NCI-H748 (cell line): ENCODE measurements at regions not wholly inside any gene's neighbourhood (a gene's known extent, or its start where the extent isn't known, plus 50 kb on each side); places are given as distances from the start of the nearest gene placed in this dataset.
A peak's percentile ranks its signal among the peaks of the same experiment; 100 is the strongest.
"Not testable (repeated sequence)": the region's sequence is repeated elsewhere in the genome, so short reads cannot be mapped to it uniquely, and the experiment has no call there.

Experiments
- DNase-seq: peaks from one replicate; lab custom pipeline; 2025; ENCODE audit not compliant: unreplicated experiment; lab: John Stamatoyannopoulos, UW

DNA sequence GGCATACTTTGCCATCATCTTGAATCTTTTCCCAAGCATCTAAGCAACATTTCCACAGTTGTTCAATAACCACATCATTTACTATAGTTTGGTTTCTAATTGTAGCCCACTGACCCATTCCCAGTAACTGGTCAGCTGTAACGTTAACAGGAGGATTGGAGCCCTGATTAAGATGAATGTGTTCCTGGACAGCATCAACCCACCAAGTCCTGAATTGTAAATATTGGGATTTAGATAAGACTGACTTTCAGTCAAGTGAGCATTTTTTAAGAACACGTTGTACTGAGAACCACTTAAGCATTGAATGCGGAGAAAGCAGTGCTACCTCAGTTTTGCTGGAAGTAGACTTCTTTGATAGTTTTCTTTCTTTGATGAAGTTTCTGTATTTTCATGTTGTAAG is 53.3 kb upstream of the ARL4D start:
- DNase-seq, result not testable (repeated sequence)

DNA sequence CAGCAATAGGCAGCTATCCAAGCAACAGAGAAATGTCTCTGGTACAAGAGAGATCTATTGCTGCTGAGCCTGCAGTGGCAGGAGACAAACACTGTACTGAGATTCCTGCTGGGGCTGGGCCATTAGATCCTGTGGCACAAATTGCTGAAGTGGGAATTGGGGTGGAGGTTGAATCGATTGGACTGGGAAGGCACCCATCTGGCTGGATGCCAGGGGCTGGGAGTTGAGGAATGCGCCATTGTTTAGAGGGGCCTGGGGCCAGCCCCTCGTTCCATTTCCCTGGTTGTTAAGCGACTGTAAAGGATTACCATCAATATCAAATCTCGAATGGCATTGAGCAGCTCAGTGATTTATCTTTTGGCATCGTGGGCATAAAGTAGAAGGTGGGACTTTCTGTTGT is 54.1 kb upstream of the ARL4D start:
- DNase-seq, result no peak

DNA sequence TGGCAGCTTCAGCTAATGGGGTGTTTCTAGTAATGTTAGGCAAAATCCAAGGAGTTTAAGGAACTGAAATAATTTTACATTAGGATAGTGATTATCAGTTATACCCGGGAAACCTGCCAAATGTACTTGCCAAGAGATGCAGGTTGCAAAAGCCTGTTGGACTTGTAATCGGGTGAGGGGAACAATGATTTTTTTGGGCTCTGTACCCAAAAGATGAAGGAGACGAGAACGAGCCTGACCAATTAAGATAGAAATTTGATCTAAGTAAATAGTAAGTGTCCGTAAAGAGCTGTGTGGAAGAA is 56.3 kb upstream of the ARL4D start:
- no peak for DNase-seq

DNA sequence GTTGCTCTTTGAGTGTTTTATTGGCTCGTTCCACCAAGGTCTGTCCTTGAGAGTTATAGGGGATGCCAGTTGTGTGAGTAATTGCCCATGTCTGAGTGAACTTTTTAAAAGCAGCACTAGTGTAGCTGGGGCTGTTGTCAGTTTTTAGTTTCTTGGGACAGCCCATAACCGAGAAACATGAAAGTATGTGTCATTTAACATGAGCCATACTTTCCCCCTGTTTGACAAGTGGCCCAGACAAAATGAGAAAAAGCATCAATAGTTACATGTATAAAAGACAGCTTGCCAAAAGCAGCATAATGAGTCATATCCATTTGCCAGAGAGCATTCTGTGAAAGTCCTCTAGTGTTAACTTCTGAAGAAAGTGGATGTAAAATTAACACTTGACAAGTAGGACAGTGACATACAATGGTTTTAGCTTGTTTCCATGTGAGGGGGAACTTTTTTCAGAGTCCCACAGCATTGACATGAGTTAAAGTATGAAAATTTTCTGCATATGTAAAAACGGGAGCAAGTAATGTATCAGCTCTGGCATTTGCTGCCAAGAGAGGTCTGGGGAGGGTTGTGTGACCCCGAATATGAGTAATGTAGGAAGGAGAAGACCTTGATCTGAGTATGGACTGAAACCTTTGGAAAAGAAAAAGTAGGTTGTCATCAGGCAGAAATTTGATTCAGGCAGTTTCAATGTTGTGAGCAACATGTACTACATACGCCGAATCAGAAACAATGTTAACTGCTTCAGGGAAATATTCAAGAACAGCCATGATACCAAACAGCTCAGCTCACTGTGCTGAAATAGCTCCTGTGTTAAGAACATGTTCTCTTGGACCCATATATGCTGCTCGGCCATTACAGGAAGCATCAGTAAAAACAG is 56.8 kb upstream of the ARL4D start:
- DNase-seq, result no peak

DNA sequence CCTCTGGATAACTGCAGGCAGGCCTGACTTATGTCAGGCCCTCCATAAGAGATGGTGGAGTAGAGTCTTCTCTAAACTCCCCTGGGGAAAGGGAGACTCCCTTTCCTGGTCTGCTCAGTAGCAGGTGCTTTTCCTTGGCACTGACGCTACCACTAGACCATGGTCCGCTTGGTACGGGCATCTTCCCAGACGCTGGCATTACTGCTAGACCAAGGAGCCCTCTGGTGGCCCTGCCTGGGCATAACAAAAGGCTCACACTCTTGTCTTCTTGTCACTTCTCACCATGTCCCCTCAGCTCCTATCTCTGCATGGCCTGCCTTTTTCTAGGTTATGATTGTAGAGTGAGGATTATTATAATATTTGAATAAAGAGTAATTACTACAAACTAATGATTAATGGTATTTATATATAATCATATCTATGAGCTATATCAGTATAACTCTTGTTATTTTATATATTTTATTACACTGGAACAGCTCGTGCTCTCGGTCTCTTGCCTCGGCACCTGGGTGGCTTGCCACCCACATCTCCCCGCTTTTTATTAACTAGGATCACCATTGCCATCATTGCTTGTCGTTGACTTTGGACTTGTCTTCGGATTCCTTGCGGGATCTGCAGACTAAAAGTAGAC is 59.8 kb upstream of the ARL4D start:
- peak; percentile 84 for DNase-seq

DNA sequence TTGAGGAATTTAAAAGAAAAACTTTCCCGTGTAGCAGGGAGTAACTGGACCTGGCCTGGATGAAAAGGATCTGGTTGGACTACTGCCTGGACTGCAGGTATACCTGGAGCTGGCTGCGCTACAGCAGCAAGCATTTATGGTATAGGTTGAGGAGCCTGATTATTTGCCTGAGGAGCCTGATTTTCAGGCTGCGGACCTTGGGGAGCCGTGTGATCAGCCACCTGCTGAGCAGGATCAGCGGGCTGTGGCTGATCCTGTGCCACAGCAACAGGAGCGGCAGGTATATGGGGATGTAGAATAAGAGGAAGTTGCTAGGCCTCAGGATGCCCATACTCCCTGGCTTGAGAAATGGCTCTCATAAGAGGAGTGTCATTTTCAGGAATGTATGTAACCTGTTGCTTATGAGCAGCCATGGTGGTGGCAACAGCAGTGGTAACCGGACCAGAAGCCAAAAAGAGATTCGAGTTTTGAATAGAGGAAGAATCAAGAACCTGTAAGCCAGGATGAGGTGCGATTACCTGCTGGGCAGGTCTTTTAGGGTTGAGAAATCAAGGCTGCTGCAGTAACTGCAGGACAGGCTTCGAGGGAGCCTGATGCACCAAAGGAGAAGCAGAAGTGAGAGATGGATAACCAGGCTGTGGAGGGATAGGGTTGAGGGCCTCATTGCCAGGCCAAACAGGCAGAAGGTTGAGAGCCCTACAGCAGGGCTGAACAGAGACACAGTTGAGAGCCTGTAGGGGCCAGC is 60.9 kb upstream of the ARL4D start:
- no peak for DNase-seq

DNA sequence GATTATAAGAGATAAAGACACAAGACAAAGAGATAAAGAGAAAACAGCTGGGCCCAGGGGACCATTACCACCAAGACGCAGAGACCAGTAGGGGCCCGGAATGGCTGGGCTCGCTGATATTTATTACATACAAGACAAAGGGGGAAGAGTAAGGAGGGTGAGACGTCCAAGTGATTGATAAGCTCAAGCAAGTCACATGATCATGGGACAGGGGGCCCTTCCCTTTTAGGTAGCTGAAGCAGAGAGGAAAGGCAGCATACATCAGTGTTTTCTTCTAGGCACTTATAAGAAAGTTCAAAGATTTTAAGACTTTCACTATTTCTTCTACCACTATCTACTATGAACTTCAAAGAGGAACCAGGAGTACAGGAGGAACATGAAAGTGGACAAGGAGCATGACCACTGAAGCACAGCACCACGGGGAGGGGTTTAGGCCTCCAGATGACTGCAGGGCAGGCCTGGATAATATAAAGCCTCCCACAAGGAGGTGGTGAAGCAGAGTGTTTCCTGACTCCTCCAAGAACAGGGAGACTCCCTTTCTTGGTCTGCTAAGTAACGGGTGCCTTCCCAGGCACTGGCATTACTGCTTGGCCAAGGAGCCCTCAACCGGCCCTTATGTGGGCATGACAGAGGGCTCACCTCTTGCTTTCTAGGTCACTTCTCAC is 63.9 kb upstream of the ARL4D start:
- no peak for DNase-seq

DNA sequence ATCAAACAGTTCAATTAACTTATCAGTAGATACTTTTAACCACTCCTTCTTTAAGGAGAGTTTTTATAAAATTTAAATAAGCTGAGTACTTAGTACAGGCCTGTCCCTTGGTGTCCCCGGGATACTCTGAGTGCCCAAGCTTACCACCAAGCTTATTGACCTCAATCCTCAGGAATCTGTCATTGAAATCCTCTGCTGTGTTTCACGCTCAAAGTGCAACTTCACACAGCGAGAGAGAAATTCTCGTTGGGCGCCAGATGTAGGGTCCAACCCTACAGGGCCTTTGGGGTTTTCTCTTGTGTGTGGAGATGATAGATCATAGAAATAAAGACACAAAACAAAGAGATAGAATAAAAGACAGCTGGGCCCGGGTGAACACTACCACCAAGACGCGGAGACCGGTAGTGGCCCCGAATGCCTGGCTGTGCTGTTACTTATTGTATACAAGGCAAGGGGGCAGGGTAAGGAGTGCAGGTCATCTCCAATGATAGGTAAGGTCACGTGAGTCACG is 65.3 kb upstream of the ARL4D start:
- no peak for DNase-seq

DNA sequence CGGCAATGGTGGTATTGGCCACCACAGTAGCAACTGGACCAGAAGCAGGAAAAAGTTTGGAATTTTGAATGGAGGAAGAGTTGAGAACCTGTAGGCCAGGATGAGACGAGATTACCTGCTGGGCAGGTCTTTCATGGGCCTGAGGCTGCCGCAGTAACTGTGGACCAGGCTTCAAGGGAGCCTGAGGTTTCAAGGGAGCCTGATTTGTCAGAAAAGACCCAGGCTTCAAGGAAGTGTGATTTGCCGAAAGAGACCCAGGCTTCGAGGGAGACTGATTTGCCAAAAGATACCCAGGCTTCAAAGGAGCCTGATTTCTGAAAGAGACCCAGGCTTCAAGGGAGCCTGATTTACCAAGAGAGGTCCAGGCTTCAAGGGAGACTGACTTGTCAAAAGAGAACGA is 66.6 kb upstream of the ARL4D start:
- no peak for DNase-seq

DNA sequence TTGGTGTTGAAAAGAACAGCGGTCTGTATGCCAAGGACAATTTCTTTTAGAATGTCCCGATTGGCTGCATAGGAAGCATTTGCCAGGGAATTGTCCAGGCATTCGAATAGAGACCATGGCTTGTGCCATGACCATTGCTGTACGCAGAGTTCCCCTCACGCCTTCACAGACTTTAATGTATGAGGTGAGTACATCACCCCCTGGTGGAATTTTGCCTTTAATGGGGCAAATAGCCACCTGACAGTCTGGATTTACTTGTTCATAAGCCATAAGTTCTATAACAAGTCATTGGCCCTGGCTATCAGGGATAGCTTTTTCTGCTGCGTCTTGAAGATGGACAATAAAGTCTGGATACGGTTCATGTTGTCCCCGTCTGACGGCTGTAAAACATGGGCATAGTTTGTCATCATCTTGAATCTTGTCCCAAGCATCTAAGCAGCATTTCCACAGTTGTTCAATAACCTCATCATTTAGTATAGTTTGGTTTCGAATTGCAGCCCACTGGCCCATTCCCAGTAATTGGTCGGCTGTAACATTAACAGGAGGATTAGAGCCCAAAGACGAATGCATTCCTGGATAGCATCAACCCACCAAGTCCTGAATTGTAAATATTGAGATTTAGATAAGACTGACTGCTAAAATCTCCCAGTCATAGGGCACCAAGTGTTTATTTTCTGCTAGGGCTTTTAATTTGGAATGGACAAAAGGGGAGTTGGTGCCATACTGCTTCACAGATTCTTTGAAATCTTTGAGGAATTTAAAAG is 67.7 kb upstream of the ARL4D start:
- peak; percentile 57 for DNase-seq

DNA sequence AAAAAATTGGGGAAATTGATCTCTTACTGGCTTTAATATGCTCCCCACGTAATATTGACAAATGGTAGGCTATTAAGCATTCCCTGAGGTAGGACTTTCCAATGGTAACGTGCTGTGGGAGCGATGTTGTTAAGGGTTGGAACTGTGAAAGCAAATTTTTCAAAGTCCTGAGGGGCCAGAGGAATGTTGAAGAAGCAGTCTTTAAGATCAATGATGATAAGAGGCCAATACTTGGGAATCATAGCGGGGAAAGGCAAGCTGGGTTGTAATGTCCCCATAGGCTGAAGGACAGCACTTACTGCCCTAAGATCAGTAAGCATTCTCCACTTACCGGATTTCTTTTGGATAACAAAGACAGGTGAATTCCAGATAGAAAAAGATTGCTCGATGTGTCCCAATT is 69.6 kb upstream of the ARL4D start:
- no peak for DNase-seq

DNA sequence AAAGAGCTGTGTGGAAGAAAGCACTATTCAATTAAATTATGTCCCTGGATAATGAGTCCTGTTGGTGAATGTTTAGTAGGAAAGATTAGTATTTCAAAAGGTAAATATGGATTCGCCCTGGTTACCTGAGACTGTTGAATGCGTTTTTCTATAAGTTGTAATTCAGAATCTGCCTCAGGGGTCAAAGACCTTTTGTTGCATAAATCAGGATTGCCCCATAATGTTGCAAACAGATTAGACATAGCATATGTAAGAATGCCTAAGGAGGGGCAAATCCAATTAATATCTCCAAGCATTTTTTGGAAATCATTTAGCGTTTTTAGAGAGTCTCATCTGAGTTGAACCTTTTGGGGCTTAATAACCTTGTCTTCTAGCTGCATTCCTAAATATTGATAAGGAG is 70.1 kb upstream of the ARL4D start:
- DNase-seq, result no peak

DNA sequence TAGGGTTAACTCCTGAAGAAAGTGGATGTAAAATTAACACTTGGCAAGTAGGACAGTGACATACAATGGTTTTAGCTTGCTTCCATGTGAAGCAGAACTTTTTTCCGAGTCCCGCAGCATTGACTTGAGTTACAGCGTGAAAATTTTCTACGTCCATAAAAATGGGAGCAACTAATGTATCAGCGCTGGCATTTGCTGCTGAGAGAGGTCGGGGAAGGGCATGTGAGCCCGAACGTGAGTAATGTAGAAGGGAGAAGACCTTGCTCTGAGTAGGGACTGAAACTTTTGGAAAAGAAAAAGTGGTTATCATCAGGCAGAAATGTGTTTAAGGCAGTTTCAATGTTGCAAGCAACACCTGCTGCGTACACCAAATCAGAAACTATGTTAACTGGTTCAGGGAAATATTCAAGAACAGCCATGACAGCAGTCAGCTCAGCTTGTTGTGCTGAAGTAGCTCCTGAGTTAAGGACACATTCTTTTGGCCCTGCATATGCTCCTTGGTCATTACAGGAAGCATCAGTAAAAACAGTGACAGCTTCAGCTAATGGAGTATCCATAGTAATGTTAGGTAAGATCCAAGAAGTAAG is 70.9 kb upstream of the ARL4D start:
- no peak for DNase-seq

DNA sequence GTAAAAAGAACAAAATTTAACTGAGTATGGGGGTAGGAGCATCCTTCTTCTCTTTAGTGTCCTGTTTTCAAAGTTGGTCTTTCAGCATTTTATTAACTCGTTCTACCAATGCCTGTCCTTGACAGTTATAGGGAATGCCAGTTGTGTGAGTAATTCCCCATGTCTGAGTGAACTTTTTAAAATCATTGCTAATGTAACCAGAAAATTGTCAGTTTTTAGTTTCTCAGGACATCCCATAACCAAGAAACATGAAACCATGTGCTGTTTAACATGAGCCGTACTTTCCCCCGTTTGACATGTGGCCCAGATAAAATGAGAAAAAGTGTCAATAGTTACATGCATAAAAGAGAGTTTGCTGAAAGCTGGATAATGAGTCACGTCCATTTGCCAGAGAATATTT is 71.4 kb upstream of the ARL4D start:
- no peak for DNase-seq

DNA sequence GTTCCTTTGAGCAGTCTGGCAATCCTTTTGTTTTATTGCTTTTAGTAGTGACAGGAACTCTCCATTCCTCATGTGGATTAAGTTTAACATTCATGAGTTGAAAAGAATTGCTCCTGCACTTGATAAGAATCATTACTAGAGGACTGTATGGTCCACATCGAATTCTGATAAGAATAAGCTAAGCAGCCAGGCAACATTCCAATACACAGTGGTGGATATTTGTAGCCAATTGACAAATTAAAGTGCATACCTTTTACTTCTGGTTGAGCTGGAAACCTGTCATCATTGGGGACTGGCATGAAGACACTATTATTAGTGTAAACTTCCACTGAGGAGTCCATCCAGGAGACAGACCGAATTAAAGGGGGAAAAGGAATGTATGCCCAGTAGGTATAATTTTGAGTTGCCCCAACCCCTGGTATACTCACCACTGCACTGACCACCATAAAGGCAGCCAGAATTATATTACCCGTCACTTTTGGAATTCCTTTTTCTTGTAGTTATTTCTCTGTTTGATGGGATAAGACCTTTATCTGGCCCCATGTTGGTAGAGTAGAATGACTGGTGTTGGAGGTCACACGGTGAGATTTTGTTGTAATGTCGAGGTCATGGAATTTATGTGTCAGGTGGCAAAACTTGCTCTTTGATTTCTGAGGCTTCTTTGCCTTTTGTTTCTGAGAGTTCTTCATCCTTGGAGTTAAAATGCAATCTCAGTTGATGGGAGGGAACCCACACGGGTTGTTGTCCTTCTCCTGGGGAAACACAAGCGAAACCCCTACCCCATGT is 72.1 kb upstream of the ARL4D start:
- DNase-seq, result no peak

DNA sequence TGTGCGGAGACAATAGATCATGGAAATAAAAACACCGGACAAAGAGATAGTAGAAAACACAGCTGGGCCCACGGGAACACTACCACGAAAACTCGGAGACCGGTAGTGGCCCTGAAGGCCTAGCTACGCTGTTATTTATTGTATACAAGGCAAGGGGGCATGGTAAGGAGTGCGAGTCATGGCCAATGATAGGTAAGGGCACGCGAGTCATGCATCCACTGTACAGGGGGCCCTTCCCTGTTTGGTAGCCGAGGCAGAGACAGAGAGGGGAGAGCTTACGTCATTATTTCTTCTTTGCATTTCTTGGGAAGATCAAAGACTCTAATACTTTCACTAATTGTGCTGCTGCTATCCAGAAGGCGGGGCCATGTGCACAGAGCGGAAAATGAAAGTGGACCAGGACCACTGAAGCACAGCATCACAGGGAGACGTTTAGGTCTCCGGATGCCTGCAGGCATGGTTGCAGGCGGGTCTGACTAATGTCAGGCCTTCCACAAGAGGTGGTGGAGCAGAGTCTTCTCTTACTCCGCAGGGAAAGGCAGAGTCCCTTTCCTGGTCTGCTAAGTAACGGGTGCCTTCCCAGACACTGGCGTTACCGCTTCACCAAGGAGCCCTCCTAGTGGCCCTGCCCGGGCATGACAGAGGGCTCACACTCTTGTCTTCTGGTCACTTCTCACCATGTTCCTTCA is 74.4 kb upstream of the ARL4D start:
- no peak for DNase-seq

DNA sequence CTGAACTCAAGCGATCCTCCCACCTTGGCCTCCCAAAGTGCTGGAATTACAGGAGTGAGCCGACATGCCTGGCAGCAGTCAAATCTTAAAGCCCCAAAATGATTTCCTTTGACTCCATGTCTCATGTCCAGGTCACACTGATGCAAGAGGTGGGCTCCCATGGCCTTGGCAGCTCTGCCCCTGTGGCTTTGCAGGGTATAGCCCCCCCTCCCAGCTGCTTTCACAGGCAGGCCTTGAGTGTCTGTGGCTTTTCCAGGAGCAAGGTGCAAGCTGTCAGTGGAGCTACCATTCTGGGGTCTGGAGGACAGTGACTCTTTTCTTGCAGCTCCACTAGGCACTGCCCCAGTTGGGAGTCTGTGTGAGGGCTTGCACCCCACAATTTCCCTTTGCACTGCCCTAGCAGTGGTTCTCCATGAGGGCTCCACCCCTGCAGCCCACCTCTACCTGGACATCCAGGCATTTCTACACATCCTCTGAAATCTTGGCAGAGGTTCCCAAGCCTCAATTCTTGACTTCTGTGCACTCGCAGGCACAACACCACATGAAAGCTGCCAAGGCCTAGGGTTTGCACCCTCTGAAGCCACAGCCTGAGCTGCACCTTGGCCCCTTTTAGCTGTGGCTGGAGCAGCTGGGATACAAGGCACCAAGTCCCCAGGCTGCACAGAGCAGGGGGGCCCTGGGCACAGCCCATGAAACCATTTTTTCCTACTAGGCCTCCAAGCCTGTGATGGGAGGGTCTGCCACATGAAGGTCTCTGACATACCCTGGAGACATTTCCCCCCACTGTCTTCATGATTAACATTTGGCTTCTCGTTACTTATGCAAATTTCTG is 79.3 kb upstream of the ARL4D start:
- no peak for DNase-seq

DNA sequence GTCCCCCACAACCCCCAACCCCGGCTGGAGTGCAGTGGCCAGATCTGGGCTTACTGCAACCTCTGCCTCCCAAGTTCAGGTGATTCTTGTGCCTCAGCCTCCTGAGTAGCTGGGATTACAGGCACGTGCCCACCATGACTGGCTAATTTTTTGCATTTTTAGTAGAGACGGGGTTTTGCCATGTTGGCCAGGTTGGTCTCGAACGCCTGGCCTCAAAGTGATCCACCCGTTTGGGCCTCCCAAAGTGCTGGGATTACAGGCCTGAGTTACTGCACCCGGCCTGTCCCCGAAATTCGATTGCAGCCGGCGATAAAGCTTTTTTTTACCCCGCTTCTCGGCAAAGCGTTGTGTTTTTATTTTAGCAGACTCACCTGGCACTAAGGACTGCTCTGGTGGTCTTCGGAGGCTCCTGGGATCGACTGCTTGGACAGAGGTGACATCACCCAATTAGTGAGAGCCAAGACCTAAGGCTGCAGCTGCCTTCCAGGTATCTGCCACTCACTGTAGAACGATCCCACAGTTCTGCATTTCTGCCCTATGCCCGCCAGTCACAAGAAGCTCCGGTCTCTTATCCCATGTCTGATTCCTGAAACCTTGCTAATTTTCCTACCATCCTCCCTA is 82.2 kb upstream of the ARL4D start:
- DNase-seq, result no peak
